Activated CD8-positive, alpha-beta T cell treated with anti-CD3 and anti-CD28 coated beads, Interleukin-2, amount 10 ng/mL, durations not matched to agents 7 days and 5 days (primary cell): ENCODE measurements at regions not wholly inside any gene's neighbourhood (a gene's known extent, or its start where the extent isn't known, plus 50 kb on each side); places are given as distances from the start of the nearest gene placed in this dataset.
"Not testable (repeated sequence)": the region's sequence is repeated elsewhere in the genome, so short reads cannot be mapped to it uniquely, and the experiment has no call there.

ENCODE experiments used
- ATAC-seq: fragments of 150-1000 bp; cut with Tn5 transposase; one replicate; pipeline ENCODE4 v1.10.0; 2021; ENCODE audit warnings: moderate library complexity
- CTCF ChIA-PET: fragments of 350-600 bp; sonication (Branson Sonifier 250); formaldehyde crosslinking; loops from one replicate; lab custom pipeline; 2021; ENCODE audit warnings: antibody characterized with exemption; lab: Charles Lee
- POLR2A ChIA-PET: fragments of 350-600 bp; sonication (Branson Sonifier 250); formaldehyde crosslinking; loops from one replicate; lab custom pipeline; 2021; ENCODE audit warnings: antibody characterized with exemption; lab: Charles Lee
- DNase-seq: peaks from one replicate; pipeline ENCODE4 v3.0.0-alpha.2; 2020
- H3K27ac Mint-ChIP-seq: one replicate; pipeline ENCODE4 v1.8.0; 2021; ENCODE audit warnings: mild to moderate bottlenecking, mixed read lengths
- H3K27me3 Mint-ChIP-seq: one replicate; pipeline ENCODE4 v1.8.0; 2021; ENCODE audit warnings: low read depth, mixed read lengths
- H3K36me3 Mint-ChIP-seq: one replicate; pipeline ENCODE4 v1.8.0; 2021; ENCODE audit warnings: low read depth, mixed read lengths
- H3K4me1 Mint-ChIP-seq: one replicate; pipeline ENCODE4 v1.8.0; 2021; ENCODE audit warnings: low read depth, mixed read lengths
- H3K4me3 Mint-ChIP-seq: one replicate; pipeline ENCODE4 v1.8.0; 2021; ENCODE audit warnings: mild to moderate bottlenecking, mixed read lengths
- H3K9me3 Mint-ChIP-seq: one replicate; pipeline ENCODE4 v1.8.0; 2022; ENCODE audit warnings: mixed read lengths; ENCODE audit not compliant: insufficient read depth

GRCh38 chr21:15291621-15292266 lies 226.9 kb upstream of the NRIP1 start:
- Mint-ChIP-seq H3K36me3 (no peaks in the 10 kb centered on the region), H3K4me3 (no peak overlapping the region), H3K27ac (no peak overlapping the region), H3K27me3 (no peaks in the 10 kb centered on the region), H3K4me1 (no peaks in the 10 kb centered on the region), H3K9me3 (no peaks in the 10 kb centered on the region)
- ChIA-PET CTCF (no interaction called here), POLR2A (no interaction called here)
- no peak for DNase-seq
- ATAC-seq = no peak

- ChIA-PET CTCF (no interaction called here), POLR2A (no interaction called here)
- no peak for ATAC-seq
- H3K27me3 Mint-ChIP-seq = no peaks in the 10 kb centered on the region
- H3K36me3 Mint-ChIP-seq = no peaks in the 10 kb centered on the region
- no peaks in the 10 kb centered on the region for H3K9me3 Mint-ChIP-seq
- H3K4me1 Mint-ChIP-seq = no peaks in the 10 kb centered on the region
- H3K27ac Mint-ChIP-seq = no peak overlapping the region
- H3K4me3 Mint-ChIP-seq = no peak overlapping the region
- no peak for DNase-seq
These were observed 228.4 kb upstream of the NRIP1 start for GRCh38 chr21:15293240-15293639.

- CTCF ChIA-PET = no interaction called here
- H3K27me3 Mint-ChIP-seq = no peaks in the 10 kb centered on the region
- H3K9me3 Mint-ChIP-seq = no peaks in the 10 kb centered on the region
- H3K36me3 Mint-ChIP-seq = no peaks in the 10 kb centered on the region
- ATAC-seq = no peak
- H3K4me1 Mint-ChIP-seq = no peaks in the 10 kb centered on the region
- POLR2A ChIA-PET = no interaction called here
- no peak for DNase-seq
- no peak overlapping the region for H3K27ac Mint-ChIP-seq
- no peak overlapping the region for H3K4me3 Mint-ChIP-seq
These were observed 231.1 kb upstream of the NRIP1 start for GRCh38 chr21:15295875-15296274.

- Mint-ChIP-seq H3K4me3 (no peak overlapping the region), H3K27me3 (no peaks in the 10 kb centered on the region), H3K9me3 (peaks cover 4% of the 10 kb centered on the region), H3K27ac (no peak overlapping the region), H3K4me1 (no peaks in the 10 kb centered on the region), H3K36me3 (no peaks in the 10 kb centered on the region)
- ChIA-PET POLR2A (no interaction called here), CTCF (no interaction called here)
- DNase-seq (no peak), ATAC-seq (no peak)
These were observed 233.0 kb upstream of the NRIP1 start for GRCh38 chr21:15297824-15298223.

GRCh38 chr21:15298306-15298705 lies 233.5 kb upstream of the NRIP1 start:
- Mint-ChIP-seq H3K27me3 (no peaks in the 10 kb centered on the region), H3K4me3 (no peak overlapping the region), H3K27ac (no peak overlapping the region), H3K36me3 (no peaks in the 10 kb centered on the region), H3K4me1 (no peaks in the 10 kb centered on the region), H3K9me3 (peaks cover 4% of the 10 kb centered on the region)
- CTCF ChIA-PET = no interaction called here
- ATAC-seq (no peak), DNase-seq (no peak)
- POLR2A ChIA-PET = no interaction called here

- CTCF ChIA-PET, H3K9me3 Mint-ChIP-seq, H3K27me3 Mint-ChIP-seq, DNase-seq, ATAC-seq, H3K36me3 Mint-ChIP-seq, H3K4me1 Mint-ChIP-seq, POLR2A ChIA-PET, H3K27ac Mint-ChIP-seq, H3K4me3 Mint-ChIP-seq: not testable (repeated sequence)
These were observed 234.0 kb upstream of the NRIP1 start for GRCh38 chr21:15298755-15299154.

- H3K4me3 Mint-ChIP-seq = no peak overlapping the region
- H3K27me3 Mint-ChIP-seq = no peaks in the 10 kb centered on the region
- POLR2A ChIA-PET = no interaction called here
- H3K27ac Mint-ChIP-seq = no peak overlapping the region
- peaks cover 4% of the 10 kb centered on the region for H3K9me3 Mint-ChIP-seq
- DNase-seq = no peak
- no peaks in the 10 kb centered on the region for H3K36me3 Mint-ChIP-seq
- no peak for ATAC-seq
- CTCF ChIA-PET = interaction anchor here (1.4 kb wide), 1 partner anchor 22 kb away, joined by 3 read pairs; no protein-coding TSS in a partner anchor
- H3K4me1 Mint-ChIP-seq = no peaks in the 10 kb centered on the region
These were observed 235.3 kb upstream of the NRIP1 start for GRCh38 chr21:15300131-15300530.

- Mint-ChIP-seq H3K27ac (no peak overlapping the region), H3K9me3 (peaks cover 4% of the 10 kb centered on the region), H3K36me3 (no peaks in the 10 kb centered on the region), H3K4me3 (no peak overlapping the region), H3K4me1 (no peaks in the 10 kb centered on the region), H3K27me3 (no peaks in the 10 kb centered on the region)
- POLR2A ChIA-PET = no interaction called here
- no peak for ATAC-seq
- CTCF ChIA-PET = interaction anchor here (1.4 kb wide), 1 partner anchor 23 kb away, joined by 3 read pairs; no protein-coding TSS in a partner anchor
- DNase-seq = no peak
These were observed 236.2 kb upstream of the NRIP1 start for GRCh38 chr21:15301014-15301413.

- ATAC-seq = no peak
- ChIA-PET CTCF (interaction anchor here (0.6 to 1.4 kb wide), 2 partner anchors 23 to 79 kb away, joined by 3 read pairs; no protein-coding TSS in a partner anchor), POLR2A (no interaction called here)
- H3K36me3 Mint-ChIP-seq = no peaks in the 10 kb centered on the region
- H3K9me3 Mint-ChIP-seq = peaks cover 4% of the 10 kb centered on the region
- H3K27me3 Mint-ChIP-seq = no peaks in the 10 kb centered on the region
- no peaks in the 10 kb centered on the region for H3K4me1 Mint-ChIP-seq
- no peak overlapping the region for H3K4me3 Mint-ChIP-seq
- DNase-seq = no peak
- no peak overlapping the region for H3K27ac Mint-ChIP-seq
These were observed 236.9 kb upstream of the NRIP1 start for GRCh38 chr21:15301736-15302135.

- Mint-ChIP-seq H3K4me1 (no peaks in the 10 kb centered on the region), H3K27ac (no peak overlapping the region), H3K4me3 (no peak overlapping the region), H3K36me3 (no peaks in the 10 kb centered on the region), H3K9me3 (peaks cover 4% of the 10 kb centered on the region), H3K27me3 (no peaks in the 10 kb centered on the region)
- ChIA-PET POLR2A (no interaction called here), CTCF (no interaction called here)
- DNase-seq = no peak
- ATAC-seq = no peak
These were observed 241.5 kb upstream of the NRIP1 start for GRCh38 chr21:15306271-15306670.

GRCh38 chr21:15308333-15308732 lies 243.5 kb upstream of the NRIP1 start:
- Mint-ChIP-seq H3K36me3 (no peaks in the 10 kb centered on the region), H3K9me3 (no peaks in the 10 kb centered on the region), H3K27me3 (no peaks in the 10 kb centered on the region), H3K4me1 (no peaks in the 10 kb centered on the region), H3K4me3 (no peak overlapping the region), H3K27ac (no peak overlapping the region)
- POLR2A ChIA-PET = no interaction called here
- CTCF ChIA-PET = no interaction called here
- ATAC-seq (no peak), DNase-seq (no peak)

- H3K27ac Mint-ChIP-seq = no peak overlapping the region
- no peak for DNase-seq
- no peak for ATAC-seq
- H3K9me3 Mint-ChIP-seq = no peaks in the 10 kb centered on the region
- no peaks in the 10 kb centered on the region for H3K36me3 Mint-ChIP-seq
- no peak overlapping the region for H3K4me3 Mint-ChIP-seq
- no peaks in the 10 kb centered on the region for H3K27me3 Mint-ChIP-seq
- ChIA-PET POLR2A (no interaction called here), CTCF (no interaction called here)
- H3K4me1 Mint-ChIP-seq = no peaks in the 10 kb centered on the region
These were observed 244.3 kb upstream of the NRIP1 start for GRCh38 chr21:15309022-15309590.
